Inflammatory macrophage treated with lipopolysaccharide for 4 hours (primary cell): ENCODE measurements at regions not wholly inside any gene's neighbourhood (a gene's known extent, or its start where the extent isn't known, plus 50 kb on each side); places are given as distances from the start of the nearest gene placed in this dataset.
A peak's percentile ranks its signal among the peaks of the same experiment; 100 is the strongest.
"Not testable (repeated sequence)": the region's sequence is repeated elsewhere in the genome, so short reads cannot be mapped to it uniquely, and the experiment has no call there.

Experiments
- DNase-seq: peaks from one replicate; pipeline ENCODE4 v3.0.0-alpha.2; 2020

- no peak for DNase-seq
Observed at GRCh38 chr1:233435622-233436021, 108.1 kb downstream of the MAP3K21 start.

GRCh38 chr1:233439721-233440120, 112.2 kb downstream of the MAP3K21 start:
- no peak for DNase-seq

GRCh38 chr1:233440951-233441401, 113.5 kb downstream of the MAP3K21 start:
- peak; percentile 44 for DNase-seq

GRCh38 chr1:233442026-233442780, 114.7 kb downstream of the MAP3K21 start:
- no peak for DNase-seq

GRCh38 chr1:233443040-233443760, 115.7 kb downstream of the MAP3K21 start:
- DNase-seq: no peak

GRCh38 chr1:233444484-233444883, 117.0 kb downstream of the MAP3K21 start:
- DNase-seq: no peak

- DNase-seq: no peak
Observed at GRCh38 chr1:233445737-233446136, 118.2 kb downstream of the MAP3K21 start.

- no peak for DNase-seq
Observed at GRCh38 chr1:233446935-233447334, 119.4 kb downstream of the MAP3K21 start.

- DNase-seq: no peak
Observed at GRCh38 chr1:233448109-233448689, 120.7 kb downstream of the MAP3K21 start.

GRCh38 chr1:233452724-233453123, 125.2 kb downstream of the MAP3K21 start:
- no peak for DNase-seq

GRCh38 chr1:233453433-233454200, 126.1 kb downstream of the MAP3K21 start:
- no peak for DNase-seq

- DNase-seq: no peak
Observed at GRCh38 chr1:233459470-233459945, 132.0 kb downstream of the MAP3K21 start.

- no peak for DNase-seq
Observed at GRCh38 chr1:233459968-233460367, 132.4 kb downstream of the MAP3K21 start.

- DNase-seq: no peak
Observed at GRCh38 chr1:233460692-233461091, 133.2 kb downstream of the MAP3K21 start.

- no peak for DNase-seq
Observed at GRCh38 chr1:233461847-233462246, 134.3 kb downstream of the MAP3K21 start.

- no peak for DNase-seq
Observed at GRCh38 chr1:233463333-233463732, 135.8 kb downstream of the MAP3K21 start.

GRCh38 chr1:233465745-233466343, 138.3 kb downstream of the MAP3K21 start:
- no peak for DNase-seq

GRCh38 chr1:233470741-233471499, 143.0 kb upstream of the KCNK1 start:
- no peak for DNase-seq

- not testable (repeated sequence) for DNase-seq
Observed at GRCh38 chr1:233471851-233472250, 142.1 kb upstream of the KCNK1 start.

GRCh38 chr1:233472796-233473195, 141.1 kb upstream of the KCNK1 start:
- not testable (repeated sequence) for DNase-seq

- no peak for DNase-seq
Observed at GRCh38 chr1:233473549-233474204, 140.2 kb upstream of the KCNK1 start.
